Fibroblast of lung (primary cell): ENCODE measurements at regions not wholly inside any gene's neighbourhood (a gene's known extent, or its start where the extent isn't known, plus 50 kb on each side); places are given as distances from the start of the nearest gene placed in this dataset.
A peak's percentile ranks its signal among the peaks of the same experiment; 100 is the strongest.

Experiments used
- DNase-seq, 2 donors: peaks; one replicate each; pipeline versions ENCODE4 v3.0.0 to v3.0.0-alpha.2; 2010; ENCODE audit warnings: low read depth in 2 of 2
- H2AFZ ChIP-seq: 2 replicates; pipeline ENCODE4 v1.5.1; 2012; ENCODE audit warnings: low read length, control low read depth, inconsistent platforms
- H3K27ac ChIP-seq: 2 replicates; pipeline ENCODE4 v1.5.1; 2011; ENCODE audit warnings: low read length, control low read depth; ENCODE audit not compliant: insufficient read depth
- H3K27me3 ChIP-seq: 2 replicates; pipeline ENCODE4 v1.5.1; 2011; ENCODE audit warnings: mild to moderate bottlenecking, low read length; ENCODE audit not compliant: control insufficient read depth, insufficient read depth
- H3K36me3 ChIP-seq: 2 replicates; pipeline ENCODE4 v1.5.1; 2011; ENCODE audit warnings: low read length; ENCODE audit not compliant: control insufficient read depth, insufficient read depth
- H3K4me1 ChIP-seq: 2 replicates; pipeline ENCODE4 v1.5.1; 2011; ENCODE audit warnings: low read length; ENCODE audit not compliant: control insufficient read depth, insufficient read depth; ENCODE audit errors: extremely low read depth
- H3K4me2 ChIP-seq: 2 replicates; pipeline ENCODE4 v1.5.1; 2011; ENCODE audit warnings: low read length, control low read depth; ENCODE audit not compliant: insufficient read depth; ENCODE audit errors: extremely low read depth
- H3K4me3 ChIP-seq, 4 experiments: fragments of 200-600 bp in 1 of 4; sonication (generic) in 1 of 4; replicated peaks in 1 of 4; 2 replicates each; pipeline ENCODE4 v1.5.1; 2011 to 2016; ENCODE audit warnings: low read length in 4 of 4, low read depth in 3 of 4, mild to moderate bottlenecking in 3 of 4, control low read depth in 2 of 4, inconsistent platforms in 1 of 4, mixed read lengths in 1 of 4; ENCODE audit not compliant: insufficient read depth in 1 of 4; ENCODE audit errors: control extremely low read depth in 1 of 4
- H3K79me2 ChIP-seq: 2 replicates; pipeline ENCODE4 v1.5.1; 2012; ENCODE audit warnings: mild to moderate bottlenecking, low read length, inconsistent platforms; ENCODE audit not compliant: control insufficient read depth, insufficient read depth
- H3K9ac ChIP-seq: 2 replicates; pipeline ENCODE4 v1.5.1; 2011; ENCODE audit warnings: mild to moderate bottlenecking, low read length, control low read depth; ENCODE audit not compliant: insufficient read depth
- H3K9me3 ChIP-seq: 2 replicates; pipeline ENCODE4 v1.5.1; 2012; ENCODE audit warnings: low read depth, low read length; ENCODE audit not compliant: control insufficient read depth, insufficient read depth
- H4K20me1 ChIP-seq: 2 replicates; pipeline ENCODE4 v1.5.1; 2011; ENCODE audit warnings: low read length; ENCODE audit not compliant: control insufficient read depth, insufficient read depth; ENCODE audit errors: extremely low read depth
- CTCF ChIP-seq, 2 donors: IDR thresholded peaks in 1 of 2; conservative IDR thresholded peaks in 1 of 2; 1 replicate in 1 of 2; 2 replicates in 1 of 2; pipeline ENCODE4 v1.5.1; 2011 to 2012; ENCODE audit warnings: low read length in 2 of 2, control low read depth in 1 of 2, inconsistent platforms in 1 of 2, low read depth in 1 of 2, mild to moderate bottlenecking in 1 of 2
- EZH2 ChIP-seq: IDR thresholded peaks from 2 replicates; pipeline ENCODE4 v1.5.1; 2012; ENCODE audit warnings: low read length, control low read depth, mild to moderate bottlenecking; ENCODE audit errors: missing control alignments

- no peaks in the 10 kb centered on the region for H3K9me3 ChIP-seq
- no peak overlapping the region for H2AFZ ChIP-seq
- no peaks in the 10 kb centered on the region for H3K4me1 ChIP-seq
- no peak overlapping the region for H3K9ac ChIP-seq
- H3K36me3 ChIP-seq = no peaks in the 10 kb centered on the region
- H3K4me3 ChIP-seq = no peak overlapping the region
- no peak overlapping the region for H3K27ac ChIP-seq
- H3K79me2 ChIP-seq = no peaks in the 10 kb centered on the region
- TF ChIP-seq EZH2 = no peak
- TF ChIP-seq CTCF (conservative IDR thresholded peaks at IDR 0.05 in 1 of 2, IDR thresholded peaks at IDR 0.05 in 1 of 2; ENCODE audit: low read depth in 1 of 2, low read length in 2 of 2) = no peak
- no peak for DNase-seq
- no peak overlapping the region for H3K4me2 ChIP-seq
- H3K27me3 ChIP-seq = no peaks in the 10 kb centered on the region
- H4K20me1 ChIP-seq = no peaks in the 10 kb centered on the region
These were observed 339.6 kb upstream of the FOXG1 start for GRCh38 chr14:28426960-28427359.

- Histone ChIP-seq H3K4me1 (no peaks in the 10 kb centered on the region), H3K9ac (no peak overlapping the region), H3K79me2 (no peaks in the 10 kb centered on the region), H4K20me1 (no peaks in the 10 kb centered on the region), H3K4me3 (no peak overlapping the region), H3K9me3 (no peaks in the 10 kb centered on the region), H3K36me3 (no peaks in the 10 kb centered on the region), H3K4me2 (no peak overlapping the region), H2AFZ (no peak overlapping the region), H3K27me3 (no peaks in the 10 kb centered on the region), H3K27ac (no peak overlapping the region)
- no peak for DNase-seq
- no peak for TF ChIP-seq EZH2
- TF ChIP-seq CTCF (conservative IDR thresholded peaks at IDR 0.05 in 1 of 2, IDR thresholded peaks at IDR 0.05 in 1 of 2; ENCODE audit: low read depth in 1 of 2, low read length in 2 of 2) = no peak
These were observed 329.8 kb upstream of the FOXG1 start for GRCh38 chr14:28436821-28437220.

GRCh38 chr14:28461389-28461788 lies 305.2 kb upstream of the FOXG1 start:
- H3K36me3 ChIP-seq = no peaks in the 10 kb centered on the region
- no peaks in the 10 kb centered on the region for H3K27me3 ChIP-seq
- peak; percentile 39 to 41 for DNase-seq
- H3K79me2 ChIP-seq = no peaks in the 10 kb centered on the region
- H3K4me1 ChIP-seq = no peaks in the 10 kb centered on the region
- H4K20me1 ChIP-seq = no peaks in the 10 kb centered on the region
- TF ChIP-seq CTCF (conservative IDR thresholded peaks at IDR 0.05 in 1 of 2, IDR thresholded peaks at IDR 0.05 in 1 of 2; ENCODE audit: low read depth in 1 of 2, low read length in 2 of 2) = no peak
- no peak for TF ChIP-seq EZH2
- no peak overlapping the region for H3K4me3 ChIP-seq
- H3K9me3 ChIP-seq = no peaks in the 10 kb centered on the region
- H3K27ac ChIP-seq = no peak overlapping the region
- no peak overlapping the region for H2AFZ ChIP-seq
- no peak overlapping the region for H3K4me2 ChIP-seq
- no peak overlapping the region for H3K9ac ChIP-seq
